HG03442 (cell line): ENCODE measurements at regions not wholly inside any gene's neighbourhood (a gene's known extent, or its start where the extent isn't known, plus 50 kb on each side); places are given as distances from the start of the nearest gene placed in this dataset.

Source experiments
- ATAC-seq: cut with Tn5 transposase; IDR thresholded peaks from one replicate; pipeline ENCODE4 v1.9.1; 2021; ENCODE audit warnings: mild to moderate bottlenecking, moderate library complexity; ENCODE audit not compliant: unreplicated experiment

- no peak for ATAC-seq
Observed at GRCh38 chr1:29825274-29825940, 589.1 kb downstream of the PTPRU start.

GRCh38 chr1:29824511-29825273, 588.4 kb downstream of the PTPRU start:
- no peak for ATAC-seq

- no peak for ATAC-seq
Observed at GRCh38 chr1:29824025-29824424, 587.7 kb downstream of the PTPRU start.

GRCh38 chr1:29823561-29823960, 587.2 kb downstream of the PTPRU start:
- no peak for ATAC-seq

- no peak for ATAC-seq
Observed at GRCh38 chr1:29821605-29822004, 585.3 kb downstream of the PTPRU start.

- ATAC-seq: no peak
Observed at GRCh38 chr1:29820401-29820800, 584.1 kb downstream of the PTPRU start.

GRCh38 chr1:29812408-29813135, 576.2 kb downstream of the PTPRU start:
- no peak for ATAC-seq

- ATAC-seq: no peak
Observed at GRCh38 chr1:29811727-29812407, 575.5 kb downstream of the PTPRU start.

GRCh38 chr1:29811247-29811646, 574.9 kb downstream of the PTPRU start:
- ATAC-seq: no peak

GRCh38 chr1:29810121-29811120, 574.1 kb downstream of the PTPRU start:
- no peak for ATAC-seq

- no peak for ATAC-seq
Observed at GRCh38 chr1:29809446-29810120, 573.3 kb downstream of the PTPRU start.

- no peak for ATAC-seq
Observed at GRCh38 chr1:29808141-29808995, 572.0 kb downstream of the PTPRU start.

- ATAC-seq: no peak
Observed at GRCh38 chr1:29807689-29808088, 571.4 kb downstream of the PTPRU start.

GRCh38 chr1:29806646-29807319, 570.5 kb downstream of the PTPRU start:
- no peak for ATAC-seq

- ATAC-seq: no peak
Observed at GRCh38 chr1:29805896-29806160, 569.5 kb downstream of the PTPRU start.

GRCh38 chr1:29805122-29805895, 569.0 kb downstream of the PTPRU start:
- ATAC-seq: no peak

GRCh38 chr1:29804181-29804899, 568.0 kb downstream of the PTPRU start:
- no peak for ATAC-seq
